ENCODE measurements at regions not wholly inside any gene's neighbourhood (a gene's known extent, or its start where the extent isn't known, plus 50 kb on each side); places are given as distances from the start of the nearest gene placed in this dataset.

GRCh38 chr12:59164991-59165718 is 244.9 kb upstream of the LRIG3 start:
- Histone ChIP-seq H3K27me3 (ENCODE audit: insufficient read depth, low read length) (no peaks in the 10 kb centered on the region), H3K27ac (ENCODE audit: insufficient read length, low read depth, low read length) (no peak overlapping the region), H3K4ac (ENCODE audit: low read depth, low read length) (no peak overlapping the region), H3K79me1 (ENCODE audit: insufficient read depth, low read depth, low read length, poor library complexity, severe bottlenecking) (no peaks in the 10 kb centered on the region), H2BK12ac (ENCODE audit: insufficient read length, low read depth, low read length) (no peak overlapping the region), H3K23ac (ENCODE audit: insufficient read length, low read depth, low read length) (no peak overlapping the region), H3T11ph (ENCODE audit: low read length) (no peak overlapping the region), H3K14ac (ENCODE audit: insufficient read depth, low read length) (no peak overlapping the region), H4K5ac (ENCODE audit: insufficient read length, low read depth, low read length) (no peak overlapping the region), H3K4me2 (ENCODE audit: insufficient read depth, insufficient read length, low read length) (no peak overlapping the region), H4K91ac (ENCODE audit: insufficient read length, low read depth, low read length) (no peak overlapping the region), H3K9me3 (ENCODE audit: control insufficient read depth, low read depth, low read length) (no peaks in the 10 kb centered on the region), H4K8ac (replicated peaks; ENCODE audit: insufficient read length, low read depth, low read length) (no peak overlapping the region), H2BK15ac (ENCODE audit: low read depth, low read length) (no peak overlapping the region), H3K79me2 (ENCODE audit: insufficient read depth, low read length) (no peaks in the 10 kb centered on the region), H3K4me1 (ENCODE audit: insufficient read depth, low read length) (no peaks in the 10 kb centered on the region), H3K23me2 (ENCODE audit: insufficient read length, low read depth, low read length, poor library complexity, severe bottlenecking) (no peaks in the 10 kb centered on the region), H4K20me1 (ENCODE audit: control insufficient read depth, insufficient read depth, insufficient read length) (no peaks in the 10 kb centered on the region), H2AFZ (ENCODE audit: low read length) (no peak overlapping the region), H3K18ac (ENCODE audit: insufficient read length, low read depth, low read length) (no peak overlapping the region), H2AK5ac (ENCODE audit: insufficient read length, low read length) (no peak overlapping the region), H2BK120ac (ENCODE audit: low read depth, low read length, poor library complexity, severe bottlenecking) (no peak overlapping the region), H2BK20ac (ENCODE audit: low read depth, low read length, poor library complexity, severe bottlenecking) (no peak overlapping the region), H3K9ac (ENCODE audit: extremely low read depth, insufficient read length, low read length) (no peak overlapping the region), H2BK5ac (ENCODE audit: insufficient read length, low read length) (no peak overlapping the region), H3K56ac (ENCODE audit: insufficient read length, low read depth, low read length) (no peak overlapping the region)
- Mint-ChIP-seq H3K36me3 (ENCODE audit: insufficient read depth in 1 of 3, low read depth in 3 of 3) (no peaks in the 10 kb centered on the region), H3K4me1 (peaks cover 0 to 3% of the 10 kb centered on the region in 2 experiments; a peak in 1 of 4 replicates), H3K9me3 (no peaks in the 10 kb centered on the region; a peak in 1 of 5 replicates), H3K27me3 (ENCODE audit: low read depth) (no peaks in the 10 kb centered on the region), H3K27ac (no peak overlapping the region), H3K4me3 (no peak overlapping the region)
- WGBS (ENCODE audit: extremely low coverage, insufficient read length, low lambda C conversion rate), result no CpG with 5 or more reads among the region's 4 CpGs
- no peak for DNase-seq
- peak; percentile 75 for TF ChIP-seq CTCF (conservative IDR thresholded peaks at IDR 0.05)
